ENCODE measurements at regions not wholly inside any gene's neighbourhood (a gene's known extent, or its start where the extent isn't known, plus 50 kb on each side); places are given as distances from the start of the nearest gene placed in this dataset.

DNA sequence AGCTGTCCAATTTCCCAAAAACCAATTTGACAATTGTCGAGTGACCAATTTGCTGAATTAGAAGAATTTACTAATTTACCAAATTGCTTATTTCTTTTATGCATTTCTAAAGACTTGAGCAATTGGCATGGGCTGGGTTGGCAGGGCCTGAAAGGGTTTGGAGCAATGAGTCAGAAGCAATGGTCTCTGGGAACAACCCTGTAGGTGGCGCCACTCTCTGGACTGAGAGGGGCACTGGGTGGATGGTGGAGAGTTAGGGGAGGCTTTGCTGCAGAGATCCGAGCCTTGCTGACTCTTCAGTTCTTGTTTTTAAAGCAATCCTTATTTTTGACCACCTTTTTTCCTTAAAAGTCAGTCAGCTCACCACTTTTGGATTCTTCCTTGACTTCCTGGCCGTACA lies 71.5 kb upstream of the RPS23 start:
- DNase-seq = no peak

DNA sequence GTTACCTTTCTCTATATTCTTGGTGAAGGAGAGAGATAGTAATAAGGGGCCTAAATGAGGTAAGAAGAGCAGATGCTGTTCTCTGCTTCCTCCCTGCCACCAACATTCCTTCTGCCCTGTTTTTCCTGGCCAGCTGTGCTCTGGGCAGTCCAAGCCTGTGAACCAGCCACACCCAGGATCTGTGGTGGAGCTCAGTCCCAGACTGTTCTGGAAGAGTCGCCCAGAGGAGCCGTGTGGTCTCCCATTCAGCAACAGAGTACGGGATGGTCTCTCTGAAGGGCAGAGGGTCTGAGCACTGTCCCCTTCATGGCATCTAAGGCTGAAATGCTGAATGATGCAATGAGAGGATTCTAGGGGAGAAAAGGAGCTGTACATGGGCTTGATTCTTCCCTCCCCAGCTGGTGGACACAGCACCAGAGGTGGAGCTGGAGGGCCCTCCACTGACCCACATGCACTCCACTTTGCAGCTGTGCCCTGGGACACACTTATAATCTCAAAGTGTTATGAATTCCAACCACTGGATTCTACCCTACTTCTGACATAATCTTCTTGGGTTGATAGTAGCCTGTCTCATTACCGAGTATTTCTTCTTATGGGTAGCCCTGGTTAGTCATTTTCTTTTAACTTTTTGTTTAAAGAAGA lies 70.8 kb upstream of the RPS23 start:
- no peak for DNase-seq

DNA sequence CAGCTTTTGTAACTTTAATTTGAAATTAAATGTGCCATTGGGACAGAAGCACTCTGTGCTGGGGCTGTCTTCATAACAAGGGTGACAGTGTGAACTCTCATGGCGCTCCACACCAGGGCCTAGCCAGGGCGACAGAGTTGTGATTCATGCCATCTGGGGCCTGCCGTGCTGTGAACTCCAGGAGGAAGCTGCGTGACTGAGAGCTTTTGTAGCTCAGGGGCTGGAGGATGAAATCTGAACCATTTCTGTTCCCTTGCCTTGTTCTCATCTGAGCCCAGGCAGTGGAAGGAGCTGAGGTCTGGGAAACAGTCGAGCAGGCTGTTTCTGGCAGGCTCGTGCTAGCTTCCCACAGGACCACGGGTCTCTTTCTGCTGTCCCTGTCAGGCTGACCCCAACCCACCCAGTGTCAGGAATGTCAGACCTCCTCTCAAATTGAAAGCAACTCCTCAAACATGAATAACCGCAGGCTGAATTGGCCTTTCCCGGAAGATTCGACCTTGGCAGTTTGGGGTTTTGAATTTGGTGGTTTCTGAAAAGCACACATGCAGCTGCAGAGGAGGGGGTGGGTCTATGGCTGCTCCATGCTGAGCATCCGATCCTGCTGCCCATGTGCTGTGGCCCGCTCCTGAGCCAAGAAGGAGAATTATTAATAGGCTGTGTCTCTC lies 69.2 kb upstream of the RPS23 start:
- DNase-seq = no peak

DNA sequence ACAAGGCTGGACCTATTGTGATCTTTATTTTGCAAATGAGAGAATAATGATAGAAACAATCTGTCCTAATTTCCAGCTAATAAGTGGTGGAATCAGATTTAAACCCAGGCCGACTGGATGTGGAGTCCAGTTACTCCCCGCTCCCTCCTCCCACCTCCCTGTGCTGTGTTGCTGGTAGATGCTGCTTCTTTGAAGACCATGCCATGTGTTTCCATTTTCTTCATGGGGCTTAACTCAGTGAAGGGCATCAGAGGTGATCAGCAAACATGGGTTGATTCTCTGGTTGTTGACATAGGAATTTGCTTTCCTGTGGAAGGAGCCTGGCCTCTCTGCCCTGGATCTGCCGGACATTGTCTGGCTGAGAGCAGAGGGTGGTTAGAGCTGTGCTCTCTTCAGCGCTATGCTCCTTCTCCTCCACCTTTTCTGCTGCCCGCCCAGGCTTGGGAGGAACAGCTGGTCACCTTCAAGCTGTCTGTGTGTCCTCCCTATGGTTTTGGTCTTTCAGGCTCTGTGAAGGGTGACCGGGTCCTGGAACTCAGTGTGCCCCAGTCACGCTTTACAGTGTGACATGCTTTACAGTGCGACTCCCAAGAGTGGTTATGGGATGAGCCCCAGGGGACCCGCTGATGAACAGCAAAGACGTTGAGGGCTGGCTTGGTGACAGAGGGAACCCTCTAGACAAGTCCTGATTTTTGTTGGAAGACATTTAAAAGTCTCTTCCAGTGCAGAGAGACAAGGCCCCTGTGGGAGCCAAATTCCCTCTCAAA lies 68.4 kb upstream of the RPS23 start:
- no peak for DNase-seq

DNA sequence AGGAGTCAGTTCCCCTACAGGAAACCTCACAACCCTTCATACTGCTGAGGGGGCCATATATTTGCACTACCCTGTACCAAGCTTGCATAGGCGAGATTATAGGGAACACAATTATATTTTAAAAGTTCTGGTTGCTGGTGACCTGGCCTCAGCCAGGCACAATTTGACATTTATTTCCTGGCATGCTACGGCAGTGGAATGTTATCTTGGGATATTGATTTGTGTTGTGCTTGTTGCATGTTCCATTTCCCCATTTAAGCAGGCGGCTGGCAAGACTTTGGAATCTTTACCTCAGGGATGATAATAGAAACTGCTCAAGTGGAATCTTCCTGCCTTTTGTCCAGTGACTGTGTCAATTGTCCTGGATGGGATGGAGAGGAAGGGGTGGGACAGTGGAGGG lies 67.0 kb upstream of the RPS23 start:
- no peak for DNase-seq

DNA sequence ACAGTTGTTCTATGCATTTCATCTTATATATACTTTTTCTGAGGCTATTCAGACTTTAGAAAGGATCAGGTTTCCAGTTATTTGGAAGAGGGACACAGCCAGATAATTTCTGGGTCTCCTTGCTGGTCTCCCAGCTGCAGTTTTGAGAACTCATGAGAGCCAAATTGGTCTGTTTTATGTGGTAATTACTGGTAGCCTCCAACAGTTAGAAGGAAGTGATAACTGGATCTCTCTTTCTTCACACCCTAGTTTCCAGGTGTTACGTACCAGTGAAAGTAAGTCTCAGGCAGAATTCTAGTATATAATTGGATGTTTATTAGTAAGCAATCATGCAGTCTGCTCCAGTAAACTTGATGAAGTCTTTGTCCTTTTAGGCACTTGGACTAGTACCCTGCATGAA lies 63.2 kb upstream of the RPS23 start:
- DNase-seq = no peak

DNA sequence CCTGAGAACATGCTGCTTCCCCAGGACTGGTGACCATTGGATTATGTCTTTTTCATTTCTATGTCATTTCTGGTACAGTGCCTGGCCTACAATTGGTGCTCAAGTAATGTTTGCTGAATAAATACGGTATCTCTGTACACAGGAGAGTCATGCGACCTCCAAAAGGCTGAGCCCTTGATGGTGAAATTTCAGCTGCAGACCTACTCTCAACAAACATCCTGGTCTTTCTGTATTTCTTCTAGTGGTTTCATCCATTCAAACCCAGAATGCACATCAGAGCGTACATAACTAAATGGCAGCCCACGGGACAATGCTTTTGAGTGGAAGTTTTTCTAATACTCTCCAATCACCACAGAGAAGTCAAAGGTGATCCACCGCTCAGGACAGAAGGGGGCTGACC lies 62.6 kb upstream of the RPS23 start:
- no peak for DNase-seq

DNA sequence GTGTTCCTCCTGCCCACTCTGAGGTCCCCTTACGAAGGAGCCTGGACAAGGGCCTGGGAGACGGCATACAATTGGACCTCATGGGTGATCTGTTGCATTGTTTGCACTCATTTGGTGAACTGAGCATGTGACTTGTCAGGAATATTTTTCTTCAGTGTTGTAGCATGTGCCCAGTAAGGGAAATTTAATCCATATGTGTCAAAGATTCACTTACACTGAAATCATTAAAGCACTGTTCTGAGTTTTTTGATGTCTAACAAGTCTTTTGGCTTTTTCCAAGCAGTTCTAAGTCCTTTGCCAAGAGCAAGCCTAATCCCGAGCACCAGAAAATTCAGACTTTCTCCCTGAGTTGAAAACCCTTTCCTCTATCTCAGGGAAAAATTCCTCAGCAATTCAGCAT lies 61.6 kb upstream of the RPS23 start:
- DNase-seq = no peak

DNA sequence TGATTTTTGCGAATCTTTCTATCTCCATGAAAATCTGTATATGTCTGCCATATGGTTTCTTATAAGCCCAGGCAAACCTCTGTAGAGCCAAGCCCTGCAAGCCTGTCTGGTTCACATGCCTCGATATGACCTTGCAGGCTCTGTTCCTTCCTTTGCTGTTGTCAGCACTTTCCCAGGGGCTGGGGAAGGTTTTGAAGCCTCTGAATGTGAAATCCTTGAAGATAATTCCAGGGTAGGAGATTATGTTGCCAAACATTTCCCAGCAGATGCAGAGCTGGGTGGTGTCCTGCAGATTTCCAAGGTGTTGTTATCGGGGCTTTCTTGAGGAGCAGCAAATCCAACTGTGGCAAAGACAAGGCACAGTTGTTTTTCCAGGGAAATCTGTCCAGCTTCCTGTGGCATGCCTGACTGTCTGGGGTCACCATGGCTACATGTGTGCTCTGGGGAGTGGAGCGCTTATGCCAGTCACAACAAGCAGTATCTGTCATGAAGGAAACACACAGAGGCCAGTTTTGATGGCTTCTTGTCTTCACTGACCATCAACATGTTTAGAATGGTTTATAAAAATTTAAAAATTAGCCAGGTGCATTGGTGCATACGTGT lies 60.7 kb upstream of the RPS23 start:
- DNase-seq = no peak

DNA sequence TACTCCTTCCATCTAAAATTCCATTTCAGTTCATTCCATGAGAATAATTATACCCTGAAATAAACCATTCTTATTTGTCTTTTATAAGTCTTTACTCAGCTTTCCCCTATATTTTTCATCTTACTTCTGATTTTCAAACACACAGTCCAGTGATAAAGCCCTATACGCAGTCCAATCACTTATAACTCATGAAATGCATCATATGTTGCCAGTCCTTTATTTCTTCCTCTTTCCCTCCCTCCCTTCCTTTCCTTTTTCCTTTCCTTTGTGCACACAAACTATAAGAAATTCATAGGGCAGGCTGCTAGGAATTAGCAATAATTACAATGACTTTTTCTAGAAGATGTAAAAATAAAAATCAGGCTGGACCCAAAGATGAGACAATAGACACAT lies 58.8 kb upstream of the RPS23 start:
- no peak for DNase-seq

DNA sequence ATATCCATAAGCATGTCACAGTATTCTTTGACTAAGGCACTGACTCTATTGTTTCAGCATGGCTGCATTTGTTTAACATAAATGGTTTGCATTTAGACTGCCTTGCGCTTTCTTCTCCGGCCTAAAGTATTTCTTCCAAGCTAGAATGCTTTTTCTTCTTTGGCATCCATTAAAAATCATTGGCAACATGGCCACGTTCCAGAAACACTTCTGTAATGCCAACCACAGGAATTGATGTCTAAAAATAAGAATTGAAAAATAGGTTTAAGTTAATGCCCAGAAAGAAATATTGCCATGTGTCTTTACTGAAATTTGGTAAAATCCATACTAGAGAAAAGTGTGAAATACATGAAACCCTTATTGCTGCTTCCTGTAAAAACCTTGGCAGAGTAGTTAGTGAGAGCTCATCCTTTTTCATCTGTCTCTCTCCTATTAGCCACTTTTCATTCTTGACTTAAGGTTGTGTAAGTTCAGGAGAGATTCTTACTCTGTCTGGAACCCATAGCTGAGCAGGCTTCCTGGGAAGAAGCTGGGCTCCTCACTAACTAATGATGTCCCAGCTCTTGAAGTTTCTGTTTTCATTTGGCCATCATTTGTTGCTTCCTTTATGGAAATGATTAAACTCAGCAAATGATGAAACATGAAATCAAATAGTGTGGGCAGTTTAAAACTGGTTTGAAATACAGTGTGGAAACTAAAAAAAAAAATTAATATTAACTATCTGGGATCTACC lies 58.2 kb upstream of the RPS23 start:
- no peak for DNase-seq

DNA sequence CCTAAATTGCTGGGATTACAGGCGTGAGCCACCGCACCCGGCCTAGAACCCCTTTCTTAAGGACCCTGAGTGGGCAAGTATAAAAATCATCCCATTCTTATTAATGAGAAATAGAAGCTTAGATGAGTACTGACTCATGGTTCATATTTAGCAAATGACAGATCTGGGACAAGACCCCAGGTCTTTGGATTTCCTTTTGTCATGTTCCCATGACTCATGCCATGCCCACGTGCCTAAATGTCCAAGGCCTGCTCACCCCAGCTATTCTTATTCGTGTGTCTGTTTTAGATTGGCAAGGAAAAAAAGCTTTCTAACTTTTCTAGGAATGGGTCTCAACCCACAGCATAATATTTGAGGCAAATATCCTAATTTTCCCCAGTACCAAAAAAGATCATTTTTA lies 57.7 kb upstream of the RPS23 start:
- no peak for DNase-seq

DNA sequence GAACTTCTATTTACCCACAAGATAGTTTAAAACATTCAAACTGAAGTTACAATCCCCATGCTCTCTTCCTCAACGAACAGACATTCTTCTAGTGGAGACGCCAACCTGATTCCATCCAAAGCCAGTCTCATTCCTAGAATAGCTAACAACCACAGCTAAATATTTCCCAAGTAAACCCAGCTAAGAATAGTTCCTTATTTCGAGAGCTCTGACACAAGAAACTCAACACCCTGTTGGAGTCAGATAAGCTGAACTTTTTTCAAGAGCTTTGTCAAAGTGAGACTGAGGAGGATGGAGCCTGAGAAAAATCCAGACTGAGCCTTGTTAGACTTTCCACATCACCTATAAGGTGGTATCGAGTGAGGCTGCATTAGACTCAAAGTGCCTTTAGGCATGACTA lies 56.7 kb upstream of the RPS23 start:
- DNase-seq = peak; percentile 82

DNA sequence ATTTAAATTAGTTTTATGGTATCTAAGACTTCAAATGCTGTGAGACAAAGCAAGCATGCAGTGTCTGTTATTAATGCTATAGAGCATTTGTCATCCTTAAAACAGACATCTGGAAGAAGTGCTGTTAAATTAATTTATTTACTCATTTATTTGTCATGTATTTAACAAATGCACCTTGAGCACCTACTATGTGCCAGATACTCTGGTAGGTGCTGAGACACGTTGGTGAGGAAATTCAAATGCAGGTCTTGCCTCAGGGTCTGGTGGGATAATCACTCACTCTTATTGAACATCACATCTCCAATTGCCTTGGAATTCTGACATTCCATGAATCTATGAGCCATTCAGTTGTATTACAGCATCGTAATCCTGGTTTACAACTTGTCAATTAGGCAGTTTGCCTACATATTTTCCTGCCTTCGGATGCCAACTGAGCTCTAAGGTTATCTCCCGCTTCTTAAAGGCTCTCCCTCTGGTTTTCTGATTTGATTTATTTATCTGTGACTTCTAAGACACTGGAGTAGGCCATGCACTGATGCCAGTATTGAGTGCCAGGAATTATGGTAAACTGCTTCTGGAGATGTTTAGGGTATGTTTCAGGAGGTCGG lies 56.0 kb upstream of the RPS23 start:
- peak; percentile 42 for DNase-seq

DNA sequence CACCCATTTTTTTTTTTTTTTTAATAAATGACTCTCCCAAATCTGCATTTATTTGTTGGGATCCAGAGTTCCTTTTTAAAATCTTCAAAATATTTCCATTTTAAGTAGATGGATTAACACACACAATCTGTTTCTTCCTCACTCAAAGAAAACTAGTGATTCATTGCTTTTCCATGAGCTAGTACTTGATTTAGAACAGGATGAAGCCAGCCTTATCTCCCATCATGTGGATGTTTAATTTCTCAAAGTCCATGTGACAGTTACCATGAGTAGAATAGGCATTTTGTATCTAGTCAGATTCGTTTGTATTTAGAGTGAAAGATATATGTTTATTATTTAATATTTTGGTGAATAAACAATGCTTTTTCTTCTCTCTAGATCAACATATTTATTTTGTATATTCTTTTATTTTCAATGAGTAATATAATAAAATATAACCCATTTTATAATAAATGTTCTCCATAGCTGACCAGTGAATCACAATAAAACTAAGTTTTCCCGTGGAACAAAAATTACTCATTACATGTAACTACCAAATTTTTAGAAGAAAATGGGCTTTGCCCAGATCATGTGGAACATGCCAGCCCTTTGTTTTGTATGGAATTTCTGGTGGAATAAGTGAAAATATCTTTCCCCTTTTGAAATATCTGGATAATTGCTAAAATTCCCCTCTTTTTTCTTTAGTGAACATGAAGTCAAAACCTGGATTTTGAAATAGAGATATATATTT lies 54.9 kb upstream of the RPS23 start:
- peak; percentile 59 for DNase-seq

DNA sequence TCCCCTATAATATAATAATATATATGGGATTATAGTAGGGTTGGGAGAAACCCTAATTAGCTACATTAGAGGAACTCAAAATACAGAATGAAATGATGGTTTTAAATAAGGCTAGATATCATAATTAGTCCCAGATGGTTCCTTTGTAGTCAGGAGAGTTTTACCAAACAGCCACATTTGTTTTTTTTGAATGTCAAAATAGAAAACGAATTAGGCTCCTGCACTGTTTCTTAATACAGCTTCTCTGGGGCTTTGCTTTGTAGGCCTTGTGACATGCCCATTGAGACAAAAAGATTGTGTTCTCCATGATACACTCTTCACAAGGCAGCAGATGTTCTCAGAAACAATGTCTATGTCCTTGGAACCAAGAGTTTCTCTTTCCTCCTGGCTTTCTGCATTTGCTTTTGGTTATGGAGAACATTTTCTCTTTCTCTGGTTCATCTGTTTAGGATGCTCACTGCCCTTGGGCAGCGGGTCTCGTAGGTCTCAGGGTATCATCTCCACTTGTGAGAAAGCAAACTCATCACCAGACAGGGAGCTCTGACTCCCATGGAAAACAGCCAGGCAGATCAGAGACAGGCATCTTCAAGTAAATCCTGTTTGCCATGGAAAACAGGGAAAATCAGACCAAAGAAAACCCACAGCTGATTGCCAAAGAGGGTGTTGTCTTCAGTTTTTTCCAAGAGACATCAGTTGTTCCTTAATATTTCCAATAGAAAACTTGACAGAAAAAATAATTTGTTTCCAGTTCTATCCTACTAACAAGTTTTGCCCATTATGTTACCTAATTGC lies 54.1 kb upstream of the RPS23 start:
- no peak for DNase-seq

DNA sequence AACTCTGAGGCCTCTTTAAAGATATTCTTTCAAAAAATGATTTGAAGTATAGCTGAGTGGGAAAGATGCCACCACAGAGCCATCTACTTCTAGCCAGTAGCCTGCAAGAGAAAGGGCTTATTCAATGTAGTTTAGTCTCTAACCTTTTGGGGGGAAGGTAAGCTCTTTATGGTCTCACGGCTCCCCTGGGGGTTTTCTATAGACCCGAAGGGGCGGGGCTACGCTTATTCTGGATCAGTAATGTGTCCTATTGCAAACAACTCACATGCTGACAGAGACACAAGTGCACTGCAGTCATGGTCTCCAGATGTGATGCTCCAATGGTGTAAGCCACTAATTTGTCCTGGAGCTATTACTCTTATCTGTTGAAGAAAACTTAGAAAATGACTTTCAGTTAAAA lies 53.4 kb upstream of the RPS23 start:
- no peak for DNase-seq

DNA sequence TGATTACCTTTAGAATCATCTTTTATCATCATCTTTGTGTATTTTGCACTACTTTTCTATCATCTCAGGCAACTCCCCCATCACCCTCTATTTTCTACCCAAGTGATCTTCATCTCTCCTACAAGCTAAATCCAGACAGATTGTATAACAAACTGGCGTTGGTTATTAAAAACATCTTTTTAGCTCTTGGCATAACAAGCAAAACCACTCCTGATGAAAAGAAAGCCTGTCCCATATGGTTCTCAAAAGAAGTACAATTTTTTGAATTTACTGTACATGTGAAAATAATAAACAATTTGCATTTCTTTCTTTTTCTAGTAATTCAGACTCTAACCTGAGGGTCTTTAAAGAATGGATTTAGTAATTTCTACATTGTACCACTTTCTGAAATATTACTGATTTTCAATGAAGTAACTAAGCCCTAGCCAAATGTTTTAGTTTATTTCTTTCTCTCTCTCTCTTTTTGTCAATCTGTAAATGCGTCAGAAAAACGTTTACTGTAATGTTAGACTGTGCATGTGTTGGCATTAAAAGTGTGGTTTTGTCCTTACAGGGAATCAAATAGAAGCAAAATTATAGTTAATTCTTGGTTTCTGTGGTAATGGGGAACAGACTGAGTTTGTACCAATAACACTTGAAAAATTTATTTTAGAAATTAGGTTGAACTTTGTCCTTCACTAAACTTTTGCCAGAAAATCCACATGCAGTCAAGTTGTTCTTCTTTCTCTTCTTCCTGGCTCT lies 52.5 kb upstream of the RPS23 start:
- no peak for DNase-seq

DNA sequence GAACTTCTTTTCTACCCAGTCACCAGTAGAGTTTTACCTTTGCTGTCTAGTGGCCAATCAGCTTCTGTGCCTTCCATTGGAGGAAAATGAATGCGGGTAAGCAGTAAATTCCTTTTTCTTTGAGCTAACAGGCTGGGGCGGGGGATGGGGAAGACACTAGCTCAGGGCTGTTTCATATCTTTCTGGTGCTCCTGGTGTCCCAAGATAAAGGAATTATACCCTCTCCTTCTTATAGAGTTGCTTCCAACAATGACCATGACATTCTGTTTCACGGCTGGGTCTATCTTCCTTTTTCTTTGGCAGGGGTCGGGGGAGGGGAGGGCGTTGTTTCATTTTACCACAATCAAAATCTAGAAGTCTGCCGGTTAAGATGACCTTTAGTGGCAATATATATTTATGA lies 51.2 kb upstream of the RPS23 start:
- no peak for DNase-seq
